ENCODE measurements at regions not wholly inside any gene's neighbourhood (a gene's known extent, or its start where the extent isn't known, plus 50 kb on each side); places are given as distances from the start of the nearest gene placed in this dataset.

- no peak overlapping the region for H3K4me3 ChIP-seq
- DNase-seq (no peak), ATAC-seq (no peak)
- H3K27ac ChIP-seq: no peak overlapping the region
- no peak for TF ChIP-seq CTCF (IDR thresholded peaks at IDR 0.05)
- no peaks in the 10 kb centered on the region for H3K4me1 ChIP-seq
- peaks cover 0 to 15% (median 0%) of the 10 kb centered on the region in 7 donors for H3K27me3 ChIP-seq
- 75 to 77% methylated on average over 2 of the region's 2 CpGs for WGBS, 2 donors
- H3K9me3 ChIP-seq: peaks cover 0 to 1% (median 0%) of the 10 kb centered on the region in 11 donors
- H3K36me3 ChIP-seq: no peaks in the 10 kb centered on the region
- intact Hi-C loops (cut with DNase I): loop anchor here in 1 of 10 donors (10.0 kb wide), 1 partner anchor 59 kb away; no protein-coding TSS in a partner anchor
Measured at GRCh38 chr21:35485364-35485763, 436.3 kb upstream of the RUNX1 start.

GRCh38 chr21:35484851-35485250, 435.7 kb upstream of the RUNX1 start:
- Histone ChIP-seq H3K4me1 (no peaks in the 10 kb centered on the region), H3K27me3 (peaks cover 0 to 15% (median 0%) of the 10 kb centered on the region in 7 donors), H3K27ac (no peak overlapping the region), H3K36me3 (no peaks in the 10 kb centered on the region), H3K4me3 (no peak overlapping the region), H3K9me3 (peaks cover 0 to 6% (median under 1%) of the 10 kb centered on the region in 11 donors)
- no peak for DNase-seq
- ATAC-seq: no peak
- no peak for TF ChIP-seq CTCF (IDR thresholded peaks at IDR 0.05)
- intact Hi-C loops (cut with DNase I): loop anchor here in 1 of 10 donors (10.0 kb wide), 1 partner anchor 60 kb away; no protein-coding TSS in a partner anchor
- 50 to 56% methylated on average over 2 of the region's 2 CpGs for WGBS, 2 donors

GRCh38 chr21:35484032-35484431, 434.9 kb upstream of the RUNX1 start:
- Histone ChIP-seq H3K9me3 (peaks cover 0 to 14% (median 6%) of the 10 kb centered on the region in 11 donors), H3K4me1 (peaks cover 0 to 2% (median 0%) of the 10 kb centered on the region in 9 donors), H3K36me3 (no peaks in the 10 kb centered on the region), H3K4me3 (no peak overlapping the region), H3K27ac (no peak overlapping the region), H3K27me3 (peaks cover 0 to 15% (median 2%) of the 10 kb centered on the region in 7 donors)
- intact Hi-C loops (cut with DNase I): loop anchor here in 1 of 10 donors (10.0 kb wide), 1 partner anchor 61 kb away; no protein-coding TSS in a partner anchor
- WGBS, 2 donors: 98 to 100% methylated on average over 2 of the region's 2 CpGs
- ATAC-seq (no peak), DNase-seq (no peak)
- TF ChIP-seq CTCF (IDR thresholded peaks at IDR 0.05): no peak

- no peak for TF ChIP-seq CTCF (IDR thresholded peaks at IDR 0.05)
- ATAC-seq (no peak), DNase-seq (no peak)
- no peak overlapping the region for H3K27ac ChIP-seq
- no peaks in the 10 kb centered on the region for H3K36me3 ChIP-seq
- peaks cover 0 to 9% (median 0%) of the 10 kb centered on the region in 9 donors for H3K4me1 ChIP-seq
- no peak overlapping the region for H3K4me3 ChIP-seq
- H3K27me3 ChIP-seq: peaks cover 0 to 14% (median 5%) of the 10 kb centered on the region in 7 donors
- intact Hi-C loops (cut with DNase I): loop anchor here in 1 of 10 donors (10.0 kb wide), 1 partner anchor 62 kb away; no protein-coding TSS in a partner anchor
- peaks cover 0 to 16% (median 6%) of the 10 kb centered on the region in 11 donors for H3K9me3 ChIP-seq
- 51 to 54% methylated on average over 3 of the region's 3 CpGs for WGBS, 2 donors
Measured at GRCh38 chr21:35482933-35483662, 434.0 kb upstream of the RUNX1 start.

All from heart right ventricle (tissue), 16 donors.